DOHH2 (cell line): ENCODE measurements at regions not wholly inside any gene's neighbourhood (a gene's known extent, or its start where the extent isn't known, plus 50 kb on each side); places are given as distances from the start of the nearest gene placed in this dataset.

Experiments
- CTCF ChIP-seq: fragments of 200-600 bp; sonication (generic); IDR thresholded peaks from one replicate; pipeline ENCODE4 v1.5.1; 2014; ENCODE audit warnings: antibody characterized with exemption, mild to moderate bottlenecking, low read depth, low read length; ENCODE audit not compliant: poor library complexity, severe bottlenecking
- EZH2phosphoT487 ChIP-seq: fragments of 200-600 bp; sonication (generic); IDR thresholded peaks from 2 replicates; pipeline ENCODE4 v1.6.1; 2017; ENCODE audit warnings: borderline replicate concordance, mild to moderate bottlenecking, antibody characterized with exemption, low read length, moderate library complexity, mixed read lengths

GRCh38 chr2:161571051-161571429, 53.2 kb upstream of the SLC4A10 start:
- TF ChIP-seq CTCF = no peak
- no peak for TF ChIP-seq EZH2phosphoT487
